ENCODE measurements at regions not wholly inside any gene's neighbourhood (a gene's known extent, or its start where the extent isn't known, plus 50 kb on each side); places are given as distances from the start of the nearest gene placed in this dataset.

DNA sequence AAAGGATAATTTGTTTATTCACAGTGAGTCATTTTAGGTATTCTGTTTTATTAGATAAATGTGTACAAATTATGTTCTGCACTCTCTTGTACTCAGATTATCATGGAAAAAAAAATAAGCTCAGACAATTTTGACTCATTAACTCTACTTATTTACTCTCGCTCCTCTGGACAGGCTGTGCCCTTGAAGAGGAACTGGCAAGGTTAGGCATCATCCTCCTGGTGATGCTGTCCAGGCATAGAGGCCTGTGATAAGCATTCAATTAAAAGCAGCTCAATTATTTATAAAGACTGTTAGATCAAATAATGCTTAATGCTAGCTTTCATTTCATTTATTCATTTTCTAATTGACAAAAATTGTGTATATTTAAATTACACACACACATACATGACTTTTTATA is 518.5 kb downstream of the TENT5A start:
- Histone ChIP-seq H3K4me1 (ENCODE audit: low read depth, poor library complexity, severe bottlenecking) (no peaks in the 10 kb centered on the region), H3K27ac (no peak overlapping the region), H3K9ac (no peak overlapping the region), H3K4me2 (no peak overlapping the region), H3K79me2 (ENCODE audit: insufficient read depth, low read depth) (no peaks in the 10 kb centered on the region), H4K20me1 (ENCODE audit: insufficient read depth) (no peaks in the 10 kb centered on the region), H3K4me3 (IDR thresholded peaks at IDR 0.05; ENCODE audit: insufficient read depth, low read depth, low read length) (no peak overlapping the region), H3K27me3 (ENCODE audit: insufficient read depth, low read depth) (no peaks in the 10 kb centered on the region), H3K36me3 (ENCODE audit: insufficient read depth) (no peaks in the 10 kb centered on the region), H2AFZ (ENCODE audit: low read depth) (no peak overlapping the region)
- TF ChIP-seq, protein P1, sequence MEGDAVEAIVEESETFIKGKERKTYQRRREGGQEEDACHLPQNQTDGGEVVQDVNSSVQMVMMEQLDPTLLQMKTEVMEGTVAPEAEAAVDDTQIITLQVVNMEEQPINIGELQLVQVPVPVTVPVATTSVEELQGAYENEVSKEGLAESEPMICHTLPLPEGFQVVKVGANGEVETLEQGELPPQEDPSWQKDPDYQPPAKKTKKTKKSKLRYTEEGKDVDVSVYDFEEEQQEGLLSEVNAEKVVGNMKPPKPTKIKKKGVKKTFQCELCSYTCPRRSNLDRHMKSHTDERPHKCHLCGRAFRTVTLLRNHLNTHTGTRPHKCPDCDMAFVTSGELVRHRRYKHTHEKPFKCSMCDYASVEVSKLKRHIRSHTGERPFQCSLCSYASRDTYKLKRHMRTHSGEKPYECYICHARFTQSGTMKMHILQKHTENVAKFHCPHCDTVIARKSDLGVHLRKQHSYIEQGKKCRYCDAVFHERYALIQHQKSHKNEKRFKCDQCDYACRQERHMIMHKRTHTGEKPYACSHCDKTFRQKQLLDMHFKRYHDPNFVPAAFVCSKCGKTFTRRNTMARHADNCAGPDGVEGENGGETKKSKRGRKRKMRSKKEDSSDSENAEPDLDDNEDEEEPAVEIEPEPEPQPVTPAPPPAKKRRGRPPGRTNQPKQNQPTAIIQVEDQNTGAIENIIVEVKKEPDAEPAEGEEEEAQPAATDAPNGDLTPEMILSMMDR (conservative IDR thresholded peaks at IDR 0.05; ENCODE audit: low read depth, low read length), result no peak

DNA sequence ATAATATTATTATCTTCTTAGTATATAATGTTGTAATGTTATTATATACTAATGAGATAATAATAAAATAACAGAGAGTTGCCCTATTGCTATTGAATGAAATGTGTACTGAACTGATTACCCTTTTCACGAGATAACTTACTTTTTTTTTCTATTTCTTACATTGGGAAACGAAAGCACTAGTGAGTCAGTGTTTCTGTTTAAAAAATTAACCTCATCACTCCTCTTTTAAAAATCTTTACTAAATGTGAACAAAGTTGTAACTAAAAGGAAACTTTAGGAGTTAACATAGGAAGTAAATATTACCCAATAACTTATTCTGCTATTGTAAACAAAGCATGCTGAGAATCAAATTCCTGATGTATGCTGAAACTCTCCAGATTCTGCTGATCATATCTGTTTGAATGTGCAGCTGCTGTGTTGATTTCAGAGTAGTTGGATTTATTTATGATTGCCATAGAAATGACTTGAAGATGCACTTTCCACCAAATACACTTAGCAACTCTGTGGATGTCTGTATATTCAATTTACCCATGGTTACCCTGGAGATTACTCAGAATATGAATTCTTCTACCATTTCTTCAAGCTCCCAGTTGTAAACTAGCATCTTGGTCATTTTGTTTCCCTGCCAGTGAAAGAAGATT is 523.4 kb downstream of the TENT5A start:
- H4K20me1 ChIP-seq (ENCODE audit: insufficient read depth), result no peaks in the 10 kb centered on the region
- no peaks in the 10 kb centered on the region for H3K27me3 ChIP-seq (ENCODE audit: insufficient read depth, low read depth)
- H3K79me2 ChIP-seq (ENCODE audit: insufficient read depth, low read depth), result no peaks in the 10 kb centered on the region
- no peak overlapping the region for H3K4me2 ChIP-seq
- no peaks in the 10 kb centered on the region for H3K36me3 ChIP-seq (ENCODE audit: insufficient read depth)
- H3K4me1 ChIP-seq (ENCODE audit: low read depth, poor library complexity, severe bottlenecking), result no peaks in the 10 kb centered on the region
- TF ChIP-seq, protein P1 (conservative IDR thresholded peaks at IDR 0.05; ENCODE audit: low read depth, low read length), result no peak
- no peak overlapping the region for H3K27ac ChIP-seq
- no peak overlapping the region for H2AFZ ChIP-seq (ENCODE audit: low read depth)
- H3K9ac ChIP-seq, result no peak overlapping the region
- H3K4me3 ChIP-seq (IDR thresholded peaks at IDR 0.05; ENCODE audit: insufficient read depth, low read depth, low read length), result no peak overlapping the region

DNA sequence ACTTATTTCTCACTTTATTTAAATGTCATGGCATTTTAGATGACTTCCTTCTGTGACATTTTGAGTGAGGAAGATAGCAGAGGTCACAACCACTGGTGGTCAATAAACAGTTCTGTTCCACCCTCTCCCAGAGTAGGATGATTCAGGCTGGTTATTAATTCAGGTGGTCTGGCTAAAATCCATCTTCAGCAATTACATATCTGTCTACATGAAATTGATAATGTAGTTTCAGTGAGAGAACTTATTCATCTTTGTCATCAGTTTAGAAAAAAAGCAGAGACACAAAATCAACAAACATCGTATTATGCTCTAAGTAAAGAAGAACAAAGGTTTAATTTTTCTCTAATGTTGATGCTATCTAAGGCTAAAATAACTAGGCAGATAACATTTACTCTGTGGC is 525.5 kb downstream of the TENT5A start:
- Histone ChIP-seq H3K27me3 (ENCODE audit: insufficient read depth, low read depth) (no peaks in the 10 kb centered on the region), H2AFZ (ENCODE audit: low read depth) (no peak overlapping the region), H3K9ac (no peak overlapping the region), H3K4me1 (ENCODE audit: low read depth, poor library complexity, severe bottlenecking) (no peaks in the 10 kb centered on the region), H4K20me1 (ENCODE audit: insufficient read depth) (no peaks in the 10 kb centered on the region), H3K4me2 (no peak overlapping the region), H3K36me3 (ENCODE audit: insufficient read depth) (no peaks in the 10 kb centered on the region), H3K79me2 (ENCODE audit: insufficient read depth, low read depth) (no peaks in the 10 kb centered on the region), H3K27ac (no peak overlapping the region), H3K4me3 (IDR thresholded peaks at IDR 0.05; ENCODE audit: insufficient read depth, low read depth, low read length) (no peak overlapping the region)
- TF ChIP-seq, protein P1 (conservative IDR thresholded peaks at IDR 0.05; ENCODE audit: low read depth, low read length), result no peak

DNA sequence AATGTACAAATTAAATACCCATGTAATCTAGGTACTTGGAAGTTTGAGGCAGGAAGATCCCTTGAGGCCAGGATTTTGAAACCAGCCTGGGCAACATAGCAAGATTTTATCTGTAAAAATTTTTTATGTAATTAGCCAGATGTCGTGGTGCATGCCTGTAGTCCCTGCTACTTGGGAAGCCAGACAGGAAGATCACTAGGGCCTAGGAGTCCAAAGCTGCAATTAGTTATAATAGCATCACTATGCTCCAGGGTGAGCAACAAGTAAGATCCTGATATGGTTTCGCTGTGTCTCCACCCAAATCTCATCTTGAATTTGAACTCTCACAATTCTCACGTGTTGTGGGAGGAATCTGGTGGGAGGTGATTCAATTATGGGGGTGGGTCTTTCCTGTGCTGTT is 535.8 kb downstream of the TENT5A start:
- Histone ChIP-seq H3K4me1 (ENCODE audit: low read depth, poor library complexity, severe bottlenecking) (no peaks in the 10 kb centered on the region), H3K4me3 (IDR thresholded peaks at IDR 0.05; ENCODE audit: insufficient read depth, low read depth, low read length) (no peak overlapping the region), H3K36me3 (ENCODE audit: insufficient read depth) (no peaks in the 10 kb centered on the region), H3K79me2 (ENCODE audit: insufficient read depth, low read depth) (no peaks in the 10 kb centered on the region), H3K4me2 (no peak overlapping the region), H4K20me1 (ENCODE audit: insufficient read depth) (no peaks in the 10 kb centered on the region), H3K27ac (no peak overlapping the region), H3K9ac (no peak overlapping the region), H2AFZ (ENCODE audit: low read depth) (no peak overlapping the region), H3K27me3 (ENCODE audit: insufficient read depth, low read depth) (no peaks in the 10 kb centered on the region)
- TF ChIP-seq, protein P1 (conservative IDR thresholded peaks at IDR 0.05; ENCODE audit: low read depth, low read length), result no peak
